ENCODE measurements at regions not wholly inside any gene's neighbourhood (a gene's known extent, or its start where the extent isn't known, plus 50 kb on each side); places are given as distances from the start of the nearest gene placed in this dataset.
"Not testable (repeated sequence)": the region's sequence is repeated elsewhere in the genome, so short reads cannot be mapped to it uniquely, and the experiment has no call there.

GRCh38 chr18:73614812-73615211, 532.8 kb downstream of the FBXO15 start:
- DNase-seq = no peak

GRCh38 chr18:73613706-73614340, 533.8 kb downstream of the FBXO15 start:
- no peak for DNase-seq

GRCh38 chr18:73597832-73598615, 549.6 kb downstream of the FBXO15 start:
- no peak for DNase-seq

GRCh38 chr18:73594749-73595148, 552.9 kb downstream of the FBXO15 start:
- DNase-seq = no peak

- no peak for DNase-seq
Measured at GRCh38 chr18:73593207-73593606, 554.4 kb downstream of the FBXO15 start.

- no peak for DNase-seq
Measured at GRCh38 chr18:73590950-73591349, 556.7 kb downstream of the FBXO15 start.

GRCh38 chr18:73579698-73580097, 567.9 kb downstream of the FBXO15 start:
- no peak for DNase-seq

GRCh38 chr18:73577365-73577764, 570.3 kb downstream of the FBXO15 start:
- no peak for DNase-seq

- DNase-seq = no peak
Measured at GRCh38 chr18:73563901-73564472, 583.6 kb downstream of the FBXO15 start.

GRCh38 chr18:73563345-73563744, 584.3 kb downstream of the FBXO15 start:
- DNase-seq = no peak

GRCh38 chr18:73556904-73557303, 590.7 kb downstream of the FBXO15 start:
- DNase-seq = no peak

- no peak for DNase-seq
Measured at GRCh38 chr18:73552171-73552570, 595.5 kb downstream of the FBXO15 start.

GRCh38 chr18:73551211-73551610, 596.4 kb downstream of the FBXO15 start:
- no peak for DNase-seq

- DNase-seq = no peak
Measured at GRCh38 chr18:73549236-73549635, 598.4 kb downstream of the FBXO15 start.

- DNase-seq = no peak
Measured at GRCh38 chr18:73545472-73545871, 602.2 kb downstream of the FBXO15 start.

- DNase-seq = no peak
Measured at GRCh38 chr18:73544617-73545016, 603.0 kb downstream of the FBXO15 start.

- no peak for DNase-seq
Measured at GRCh38 chr18:73544032-73544431, 603.6 kb downstream of the FBXO15 start.

- DNase-seq = no peak
Measured at GRCh38 chr18:73535990-73536389, 611.6 kb downstream of the FBXO15 start.

- no peak for DNase-seq
Measured at GRCh38 chr18:73535189-73535588, 612.4 kb downstream of the FBXO15 start.

- DNase-seq = no peak
Measured at GRCh38 chr18:73531601-73532000, 616.0 kb downstream of the FBXO15 start.

- DNase-seq = no peak
Measured at GRCh38 chr18:73528066-73528465, 619.6 kb downstream of the FBXO15 start.

- DNase-seq = no peak
Measured at GRCh38 chr18:73520229-73520628, 627.4 kb downstream of the FBXO15 start.

- DNase-seq = not testable (repeated sequence)
Measured at GRCh38 chr18:73516056-73516455, 631.6 kb downstream of the FBXO15 start.

GRCh38 chr18:73514449-73514848, 633.2 kb downstream of the FBXO15 start:
- no peak for DNase-seq
